ENCODE measurements at regions not wholly inside any gene's neighbourhood (a gene's known extent, or its start where the extent isn't known, plus 50 kb on each side); places are given as distances from the start of the nearest gene placed in this dataset.
"Not testable (repeated sequence)": the region's sequence is repeated elsewhere in the genome, so short reads cannot be mapped to it uniquely, and the experiment has no call there.

DNA sequence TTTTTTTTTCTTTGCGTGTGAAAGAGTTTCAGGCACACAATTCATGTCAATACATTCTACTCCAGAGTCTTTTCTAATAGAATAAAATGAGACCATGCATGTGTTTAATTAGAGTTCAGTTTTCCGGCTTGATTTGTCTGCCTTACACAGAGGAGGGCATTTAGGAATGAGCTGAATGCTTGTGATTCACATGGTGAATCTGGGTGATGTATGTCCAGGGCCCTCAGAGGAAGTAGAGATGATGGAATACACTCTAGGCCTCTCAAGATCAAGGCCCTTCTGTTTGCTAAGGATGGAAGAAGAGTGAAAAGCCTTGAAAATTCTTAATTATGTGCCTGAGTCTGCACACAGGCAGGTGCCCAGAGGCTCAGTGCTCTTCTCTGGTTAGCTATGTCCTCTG is 71.0 kb upstream of the CYRIA start:
- Mint-ChIP-seq H3K36me3 (no peaks in the 10 kb centered on the region), H3K9me3 (no peaks in the 10 kb centered on the region), H3K27ac (no peak overlapping the region), H3K27me3 (ENCODE audit: low read depth) (peaks cover 4% of the 10 kb centered on the region), H3K4me1 (no peaks in the 10 kb centered on the region), H3K4me3 (no peak overlapping the region)
- TF ChIP-seq, protein P1, sequence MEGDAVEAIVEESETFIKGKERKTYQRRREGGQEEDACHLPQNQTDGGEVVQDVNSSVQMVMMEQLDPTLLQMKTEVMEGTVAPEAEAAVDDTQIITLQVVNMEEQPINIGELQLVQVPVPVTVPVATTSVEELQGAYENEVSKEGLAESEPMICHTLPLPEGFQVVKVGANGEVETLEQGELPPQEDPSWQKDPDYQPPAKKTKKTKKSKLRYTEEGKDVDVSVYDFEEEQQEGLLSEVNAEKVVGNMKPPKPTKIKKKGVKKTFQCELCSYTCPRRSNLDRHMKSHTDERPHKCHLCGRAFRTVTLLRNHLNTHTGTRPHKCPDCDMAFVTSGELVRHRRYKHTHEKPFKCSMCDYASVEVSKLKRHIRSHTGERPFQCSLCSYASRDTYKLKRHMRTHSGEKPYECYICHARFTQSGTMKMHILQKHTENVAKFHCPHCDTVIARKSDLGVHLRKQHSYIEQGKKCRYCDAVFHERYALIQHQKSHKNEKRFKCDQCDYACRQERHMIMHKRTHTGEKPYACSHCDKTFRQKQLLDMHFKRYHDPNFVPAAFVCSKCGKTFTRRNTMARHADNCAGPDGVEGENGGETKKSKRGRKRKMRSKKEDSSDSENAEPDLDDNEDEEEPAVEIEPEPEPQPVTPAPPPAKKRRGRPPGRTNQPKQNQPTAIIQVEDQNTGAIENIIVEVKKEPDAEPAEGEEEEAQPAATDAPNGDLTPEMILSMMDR (IDR thresholded peaks at IDR 0.05; ENCODE audit: unreplicated experiment), result no peak
- no peak for DNase-seq (ENCODE audit: low spot score in 2 of 2, unreplicated experiment in 2 of 2)

DNA sequence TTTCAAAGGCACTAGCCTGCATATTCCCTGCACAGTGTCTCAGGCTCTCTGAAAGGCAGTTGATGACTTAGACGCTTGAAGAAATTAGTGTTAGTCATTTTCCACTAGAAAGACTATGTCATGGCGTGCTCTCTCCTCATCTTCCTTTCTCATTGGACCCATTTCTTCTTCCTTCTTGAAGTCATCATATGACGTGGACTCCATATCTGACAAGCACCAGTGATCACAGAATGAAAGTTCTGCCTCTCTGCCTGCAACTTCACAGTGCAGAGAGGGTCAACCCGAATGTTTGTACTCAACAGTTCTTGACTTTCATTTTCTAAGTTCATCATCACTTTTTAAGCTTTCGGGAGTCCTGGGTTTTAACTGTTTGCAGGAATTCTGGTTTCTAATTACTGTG is 63.7 kb upstream of the CYRIA start:
- peaks cover 3% of the 10 kb centered on the region for H3K27me3 Mint-ChIP-seq (ENCODE audit: low read depth)
- H3K27ac Mint-ChIP-seq, result no peak overlapping the region
- H3K36me3 Mint-ChIP-seq, result no peaks in the 10 kb centered on the region
- no peak for DNase-seq (ENCODE audit: low spot score in 2 of 2, unreplicated experiment in 2 of 2)
- TF ChIP-seq, protein P1 (IDR thresholded peaks at IDR 0.05; ENCODE audit: unreplicated experiment), result no peak
- no peaks in the 10 kb centered on the region for H3K4me1 Mint-ChIP-seq
- H3K9me3 Mint-ChIP-seq, result no peaks in the 10 kb centered on the region
- H3K4me3 Mint-ChIP-seq, result no peak overlapping the region

DNA sequence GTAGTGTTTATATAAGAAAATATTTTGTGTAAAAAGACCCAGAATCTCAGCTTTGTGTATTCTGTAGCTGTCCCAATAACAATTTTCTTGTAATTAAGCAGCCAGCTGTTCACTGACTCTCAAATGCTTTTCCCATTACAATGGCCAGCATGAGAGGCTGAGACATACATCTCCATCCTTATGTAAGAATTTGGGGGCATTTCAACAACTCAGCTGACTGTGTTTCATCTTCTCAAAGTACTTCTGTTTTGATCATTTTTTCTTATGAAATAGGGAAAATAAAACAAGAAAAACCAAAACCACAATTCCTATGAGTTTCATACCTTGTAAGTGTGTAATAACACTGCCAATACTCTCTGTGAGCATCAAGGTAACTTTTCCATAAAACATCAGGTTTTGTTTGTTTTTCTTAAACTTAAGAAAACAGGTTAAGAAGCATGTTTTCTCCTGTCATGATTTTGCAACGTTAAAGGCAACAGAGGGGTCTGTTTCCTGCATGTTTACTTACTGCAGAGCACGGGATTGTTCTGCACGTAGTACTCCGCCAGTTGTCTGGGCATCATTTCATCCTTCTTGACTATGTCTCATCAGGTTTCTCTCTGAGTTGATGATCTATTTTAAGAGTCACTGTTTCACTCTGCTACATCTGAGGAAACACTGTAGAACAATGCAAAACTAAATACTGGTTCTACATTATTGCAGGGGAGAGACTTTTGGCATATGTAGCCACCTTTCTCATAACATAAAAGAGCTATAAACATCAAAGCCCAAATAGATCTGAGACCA is 62.9 kb upstream of the CYRIA start:
- TF ChIP-seq, protein P1 (IDR thresholded peaks at IDR 0.05; ENCODE audit: unreplicated experiment), result no peak
- Mint-ChIP-seq H3K27ac (no peak overlapping the region), H3K4me1 (no peaks in the 10 kb centered on the region), H3K4me3 (no peak overlapping the region), H3K27me3 (ENCODE audit: low read depth) (peaks cover 3% of the 10 kb centered on the region), H3K9me3 (no peaks in the 10 kb centered on the region), H3K36me3 (no peaks in the 10 kb centered on the region)
- no peak for DNase-seq (ENCODE audit: low spot score in 2 of 2, unreplicated experiment in 2 of 2)

DNA sequence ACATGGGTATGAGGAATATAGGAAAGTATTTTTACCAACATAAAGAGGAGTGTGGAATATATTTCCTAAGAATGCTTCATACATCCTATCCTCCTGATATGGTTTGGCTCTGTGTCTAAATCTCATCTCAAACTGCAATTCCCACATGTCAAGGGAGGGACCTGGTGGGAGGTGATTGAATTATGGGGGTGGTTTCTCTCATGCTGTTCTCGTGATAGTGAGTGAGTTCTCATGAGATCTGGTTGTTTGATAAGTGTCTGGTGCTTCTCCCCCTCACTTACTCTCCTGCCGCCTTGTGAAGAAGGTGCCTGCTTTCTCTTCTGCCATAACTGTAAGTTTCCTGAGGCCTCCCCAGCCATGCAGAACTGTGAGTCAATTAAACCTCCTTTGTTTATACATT is 62.2 kb upstream of the CYRIA start:
- H3K9me3 Mint-ChIP-seq; DNase-seq (ENCODE audit: low spot score in 2 of 2, unreplicated experiment in 2 of 2); H3K4me1 Mint-ChIP-seq; H3K4me3 Mint-ChIP-seq; H3K27ac Mint-ChIP-seq; H3K27me3 Mint-ChIP-seq (ENCODE audit: low read depth); H3K36me3 Mint-ChIP-seq: not testable (repeated sequence)

DNA sequence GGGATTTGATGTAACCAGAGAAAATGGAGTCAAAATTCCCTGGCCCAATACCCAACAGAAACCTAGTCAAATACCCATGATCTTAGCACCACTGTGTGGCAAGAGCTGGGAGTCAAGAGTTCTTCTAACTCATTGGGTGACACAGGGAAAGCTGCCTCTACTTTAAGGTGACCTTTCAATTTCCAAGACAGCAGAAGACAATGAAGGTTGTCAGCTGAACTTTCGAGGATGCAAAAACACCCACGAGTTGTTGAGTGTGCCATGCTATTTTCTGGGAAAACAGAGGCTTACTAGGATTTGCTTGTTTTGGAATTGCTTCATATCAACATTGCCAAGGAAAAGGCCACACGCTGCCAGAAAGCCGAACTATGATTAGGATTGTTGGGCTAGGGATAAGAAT is 61.6 kb upstream of the CYRIA start:
- Mint-ChIP-seq H3K4me1 (peaks cover 4% of the 10 kb centered on the region), H3K27me3 (ENCODE audit: low read depth) (peaks cover 3% of the 10 kb centered on the region), H3K27ac (no peak overlapping the region), H3K36me3 (no peaks in the 10 kb centered on the region), H3K9me3 (no peaks in the 10 kb centered on the region), H3K4me3 (no peak overlapping the region)
- no peak for DNase-seq (ENCODE audit: low spot score in 2 of 2, unreplicated experiment in 2 of 2)
- TF ChIP-seq, protein P1 (IDR thresholded peaks at IDR 0.05; ENCODE audit: unreplicated experiment), result no peak

DNA sequence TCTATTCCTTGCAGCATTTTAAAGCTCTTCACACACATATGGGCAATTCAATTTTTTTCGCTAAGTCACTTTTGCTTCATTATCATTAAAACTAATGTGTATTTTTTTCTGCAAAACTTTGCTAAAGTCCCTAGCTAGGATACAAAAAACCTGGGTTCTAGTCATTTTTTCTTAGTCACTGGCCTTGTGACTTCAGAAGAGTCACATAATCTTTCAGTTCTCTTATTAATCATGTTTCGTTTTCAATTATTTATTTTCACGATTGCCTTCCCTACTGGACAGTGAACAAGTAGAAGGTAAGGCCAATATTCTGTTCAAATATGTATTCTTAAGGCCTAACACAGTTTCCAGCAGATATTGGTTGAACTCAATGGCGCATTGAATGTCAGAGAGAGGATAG is 60.9 kb upstream of the CYRIA start:
- Mint-ChIP-seq H3K9me3 (no peaks in the 10 kb centered on the region), H3K4me1 (peaks cover 4% of the 10 kb centered on the region), H3K4me3 (no peak overlapping the region), H3K27me3 (ENCODE audit: low read depth) (peaks cover 3% of the 10 kb centered on the region), H3K36me3 (no peaks in the 10 kb centered on the region), H3K27ac (no peak overlapping the region)
- no peak for DNase-seq (ENCODE audit: low spot score in 2 of 2, unreplicated experiment in 2 of 2)
- TF ChIP-seq, protein P1 (IDR thresholded peaks at IDR 0.05; ENCODE audit: unreplicated experiment), result no peak
